GM12878 (cell line): ENCODE measurements at regions not wholly inside any gene's neighbourhood (a gene's known extent, or its start where the extent isn't known, plus 50 kb on each side); places are given as distances from the start of the nearest gene placed in this dataset.

Experiments used
- ATAC-seq: fragments of 200-7000 bp; cut with Tn5 transposase; 3 replicates; pipeline ENCODE4 v1.9.1; 2020; ENCODE audit warnings: mild to moderate bottlenecking, moderate library complexity
- BruUV-seq: library from RNA; stranded (reverse); fragments of 400-500 nt; replicated peaks from 2 replicates; lab custom pipeline; 2021; lab: Mats Ljungman, UMichigan
- CTCF ChIA-PET: fragments of 300-600 bp; sonication (Branson Sonifier 250); formaldehyde crosslinking; extraction: SDS; loops from one replicate; lab custom pipeline; 2021; ENCODE audit warnings: inconsistent platforms; lab: Yijun Ruan, JAX
- POLR2A ChIA-PET: fragments of 350-600 bp; formaldehyde crosslinking; extraction: SDS; loops from one replicate; lab custom pipeline; 2021; ENCODE audit warnings: inconsistent platforms; lab: Charles Lee
- RAD21 ChIA-PET: fragments of 300-600 bp; sonication (Branson Sonifier 250); formaldehyde crosslinking; loops from one replicate; lab custom pipeline; 2023; ENCODE audit warnings: antibody characterized with exemption; ENCODE audit not compliant: unreplicated experiment; lab: Charles Lee
- SMC1A ChIA-PET: fragments of 300-600 bp; sonication (Branson Sonifier 250); formaldehyde crosslinking; loops from one replicate; lab custom pipeline; 2023; ENCODE audit not compliant: unreplicated experiment, uncharacterized antibody; lab: Charles Lee
- DNase-seq: peaks from one replicate; pipeline ENCODE4 v3.0.0-alpha.2; 2011; ENCODE audit warnings: low read depth, low spot score
- FAIRE-seq: peaks from 3 replicates; lab custom pipeline; 2011; peaks lifted over from hg19 to GRCh38; lab: Jason Lieb, UNC
- H2AFZ ChIP-seq: 2 replicates; pipeline ENCODE4 v1.6.0; 2011; ENCODE audit warnings: low read depth, low read length, control low read depth; ENCODE audit not compliant: control insufficient read depth
- H3K27ac ChIP-seq: 2 replicates; pipeline ENCODE4 v1.5.1; 2011; ENCODE audit warnings: control low read depth; ENCODE audit not compliant: control insufficient read depth, insufficient read depth
- H3K27me3 ChIP-seq, 2 experiments: replicated peaks in 1 of 2; 2 replicates each; pipeline versions ENCODE4 v1.6.0 to v1.6.1; 2011; ENCODE audit warnings: low read length in 1 of 2; ENCODE audit not compliant: control insufficient read depth in 2 of 2, insufficient read depth in 2 of 2
- H3K36me3 ChIP-seq, 2 experiments: 2 replicates each; pipeline ENCODE4 v1.5.1; 2011; ENCODE audit warnings: low read length in 1 of 2; ENCODE audit not compliant: control insufficient read depth in 2 of 2, insufficient read depth in 2 of 2
- H3K4me1 ChIP-seq: 2 replicates; pipeline ENCODE4 v1.6.1; 2011; ENCODE audit warnings: mild to moderate bottlenecking, low read length, moderate library complexity, mixed read lengths; ENCODE audit not compliant: control insufficient read depth, insufficient read depth
- H3K4me2 ChIP-seq: 2 replicates; pipeline ENCODE4 v1.6.0; 2011; ENCODE audit warnings: control low read depth; ENCODE audit not compliant: control insufficient read depth, insufficient read depth
- H3K4me3 ChIP-seq: fragments of 200-600 bp; sonication (generic); 2 replicates; pipeline ENCODE4 v1.5.1; 2016
- H3K79me2 ChIP-seq: 2 replicates; pipeline ENCODE4 v1.6.0; 2011; ENCODE audit warnings: low read length; ENCODE audit not compliant: control insufficient read depth, insufficient read depth
- H3K9ac ChIP-seq: 2 replicates; pipeline ENCODE4 v1.8.0; 2011; ENCODE audit warnings: low read length, control low read depth, mixed read lengths; ENCODE audit not compliant: control insufficient read depth, insufficient read depth
- H3K9me3 ChIP-seq: replicated peaks from 3 replicates; pipeline ENCODE4 v1.5.1; 2011; ENCODE audit warnings: mild to moderate bottlenecking, low read length; ENCODE audit not compliant: control insufficient read depth, insufficient read depth
- H4K20me1 ChIP-seq: 2 replicates; pipeline ENCODE4 v1.6.0; 2011; ENCODE audit not compliant: control insufficient read depth, insufficient read depth
- BHLHE40 ChIP-seq, 2 experiments: fragments of 450-650 bp in 1 of 2; IDR thresholded peaks; 2 replicates each; pipeline ENCODE4 v1.6.1; 2011 to 2017; ENCODE audit warnings: low read depth in 2 of 2, borderline replicate concordance in 1 of 2, improper control_type of control experiment in 1 of 2, low read length in 1 of 2, mild to moderate bottlenecking in 1 of 2
- BMI1 ChIP-seq: fragments of 450-650 bp; IDR thresholded peaks from 2 replicates; pipeline ENCODE4 v1.6.1; 2016; ENCODE audit warnings: mild to moderate bottlenecking, moderate library complexity, borderline replicate concordance
- CEBPZ ChIP-seq: fragments of 150-350 bp; IDR thresholded peaks from 2 replicates; pipeline ENCODE4 v1.6.1; 2016; ENCODE audit warnings: low read depth, low read length
- CREB1 ChIP-seq: IDR thresholded peaks from 2 replicates; pipeline ENCODE4 v1.6.1; 2012; ENCODE audit warnings: low read depth, mild to moderate bottlenecking, inconsistent platforms
- HDGF ChIP-seq: fragments of 450-650 bp; IDR thresholded peaks from 2 replicates; pipeline ENCODE4 v1.6.1; 2016; ENCODE audit warnings: antibody characterized with exemption
- IKZF1 ChIP-seq: fragments of 450-650 bp; conservative IDR thresholded peaks from 2 replicates; pipeline ENCODE4 v1.6.1; 2017; ENCODE audit warnings: antibody characterized with exemption, mild to moderate bottlenecking
- MAX ChIP-seq: IDR thresholded peaks from 2 replicates; pipeline ENCODE4 v1.6.1; 2012; ENCODE audit warnings: low read depth, low read length, improper control_type of control experiment
- MXI1 ChIP-seq: fragments of 150-350 bp; IDR thresholded peaks from 2 replicates; pipeline ENCODE4 v1.6.1; 2011; ENCODE audit warnings: low read depth, mild to moderate bottlenecking, inconsistent platforms, low read length, improper control_type of control experiment
- NKRF ChIP-seq: fragments of 450-650 bp; conservative IDR thresholded peaks from 2 replicates; pipeline ENCODE4 v1.6.1; 2017; ENCODE audit warnings: mild to moderate bottlenecking, moderate library complexity
- NRF1 ChIP-seq: conservative IDR thresholded peaks from 2 replicates; pipeline ENCODE4 v1.6.1; 2011; ENCODE audit warnings: mild to moderate bottlenecking, low read depth, low read length, improper control_type of control experiment
- POU2F2 ChIP-seq: IDR thresholded peaks from 3 replicates; pipeline ENCODE4 v1.6.1; 2011; ENCODE audit warnings: low read depth, mild to moderate bottlenecking, low read length, borderline replicate concordance
- SIX5 ChIP-seq: IDR thresholded peaks from 2 replicates; pipeline ENCODE4 v1.6.1; 2011; ENCODE audit warnings: mild to moderate bottlenecking, low read depth, low read length, moderate library complexity; ENCODE audit not compliant: severe bottlenecking
- SPI1 ChIP-seq: IDR thresholded peaks from 2 replicates; pipeline ENCODE4 v1.6.1; 2011; ENCODE audit warnings: low read depth, mild to moderate bottlenecking, low read length, moderate library complexity, borderline replicate concordance; ENCODE audit not compliant: insufficient read depth
- SREBF1 ChIP-seq: IDR thresholded peaks from 2 replicates; pipeline ENCODE4 v1.6.1; 2012; ENCODE audit warnings: mild to moderate bottlenecking, low read length
- SRF ChIP-seq, 2 experiments: IDR thresholded peaks; 2 replicates each; pipeline ENCODE4 v1.6.1; 2011; ENCODE audit warnings: low read depth in 2 of 2, low read length in 2 of 2, mild to moderate bottlenecking in 1 of 2, moderate library complexity in 1 of 2
- STAT3 ChIP-seq: IDR thresholded peaks from 2 replicates; pipeline ENCODE4 v1.6.1; 2011; ENCODE audit warnings: low read depth, low read length, improper control_type of control experiment
- TCF7 ChIP-seq: IDR thresholded peaks from 2 replicates; pipeline ENCODE4 v1.6.1; 2014; ENCODE audit warnings: antibody characterized with exemption, borderline replicate concordance
- ZNF384 ChIP-seq: IDR thresholded peaks from 2 replicates; pipeline ENCODE4 v1.6.1; 2012; ENCODE audit warnings: low read depth, mild to moderate bottlenecking, low read length, improper control_type of control experiment, borderline replicate concordance
- ZNF622 ChIP-seq: fragments of 450-650 bp; IDR thresholded peaks from 2 replicates; pipeline ENCODE4 v1.6.1; 2017; ENCODE audit warnings: mild to moderate bottlenecking, inconsistent platforms
- WGBS: methylation state at CpG from one replicate; pipeline ENCODE4 v1.1.6; 2016; ENCODE audit warnings: low lambda C conversion rate; ENCODE audit not compliant: insufficient replicate concordance, insufficient coverage; ENCODE audit errors: missing lambda C conversion rate; 5-methylcytosine and 5-hydroxymethylcytosine counted together
- in situ Hi-C: fragments of 300-500 bp; cut with MboI; formaldehyde crosslinking; loops from 9 replicates; pipeline ENCODE4 v1.14.3; 2018; ENCODE audit warnings: mixed read lengths
- intact Hi-C: fragments of 100-400 bp; cut with micrococcal nuclease; formaldehyde crosslinking; loops from one replicate; pipeline ENCODE4 v1.14.2; 2022; ENCODE audit not compliant: unreplicated experiment
- TF ChIP-seq, protein P1 (sequence below): fragments of 450-650 bp; IDR thresholded peaks from 2 replicates; pipeline ENCODE4 v1.6.1; 2016; ENCODE audit warnings: mild to moderate bottlenecking

- H3K27ac ChIP-seq: no peak overlapping the region
- in situ Hi-C loops: no loop called here
- 2% methylated on average over 3 of the region's 3 CpGs for WGBS
- no peaks in the 10 kb centered on the region for H3K4me1 ChIP-seq
- no peaks in the 10 kb centered on the region for H4K20me1 ChIP-seq
- no peak overlapping the region for H2AFZ ChIP-seq
- intact Hi-C loops: no loop called here
- H3K4me2 ChIP-seq: no peak overlapping the region
- no peak overlapping the region for H3K4me3 ChIP-seq
- no peaks in the 10 kb centered on the region for H3K36me3 ChIP-seq
- H3K9ac ChIP-seq: no peak overlapping the region
- SMC1A ChIA-PET: interaction anchor here (0.8 to 3.0 kb wide), 8 partner anchors 13 to 1099 kb away, joined by 3 to 11 read pairs (median 4); no protein-coding TSS in a partner anchor
- DNase-seq (no peak), ATAC-seq (peak; percentile 87), FAIRE-seq (no peak)
- no peaks in the 10 kb centered on the region for H3K9me3 ChIP-seq
- H3K79me2 ChIP-seq: no peaks in the 10 kb centered on the region
- RAD21 ChIA-PET: interaction anchor here (0.9 to 4.9 kb wide), 4 partner anchors 18 to 838 kb away, joined by 3 to 32 read pairs (median 4); no protein-coding TSS in a partner anchor
- H3K27me3 ChIP-seq: no peaks in the 10 kb centered on the region
- CTCF ChIA-PET: interaction anchor here (0.6 to 1.3 kb wide), 5 partner anchors 19 to 315 kb away, joined by 3 to 5 read pairs (median 3); no protein-coding TSS in a partner anchor
- BruUV-seq: no TSS peak
- POLR2A ChIA-PET: no interaction called here
- TF ChIP-seq CREB1 (no peak), HDGF (no peak), MAX (no peak), ZNF384 (no peak), ZNF622 (no peak), STAT3 (no peak), NKRF (no peak), TCF7 (no peak), CEBPZ (no peak), MXI1 (no peak), SREBF1 (no peak), NRF1 (no peak), POU2F2 (no peak), SIX5 (no peak), BHLHE40 (IDR thresholded peaks at IDR 0.05; ENCODE audit: borderline replicate concordance in 1 of 2, low read depth in 2 of 2, low read length in 1 of 2) (peak; percentile 67 to 74; a peak in 3 of 4 replicates), IKZF1 (no peak), SPI1 (no peak), BMI1 (no peak), SRF (IDR thresholded peaks at IDR 0.05; ENCODE audit: low read depth in 2 of 2, low read length in 2 of 2) (no peak)
- TF ChIP-seq, protein P1, sequence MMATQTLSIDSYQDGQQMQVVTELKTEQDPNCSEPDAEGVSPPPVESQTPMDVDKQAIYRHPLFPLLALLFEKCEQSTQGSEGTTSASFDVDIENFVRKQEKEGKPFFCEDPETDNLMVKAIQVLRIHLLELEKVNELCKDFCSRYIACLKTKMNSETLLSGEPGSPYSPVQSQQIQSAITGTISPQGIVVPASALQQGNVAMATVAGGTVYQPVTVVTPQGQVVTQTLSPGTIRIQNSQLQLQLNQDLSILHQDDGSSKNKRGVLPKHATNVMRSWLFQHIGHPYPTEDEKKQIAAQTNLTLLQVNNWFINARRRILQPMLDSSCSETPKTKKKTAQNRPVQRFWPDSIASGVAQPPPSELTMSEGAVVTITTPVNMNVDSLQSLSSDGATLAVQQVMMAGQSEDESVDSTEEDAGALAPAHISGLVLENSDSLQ: no peak
Observed at GRCh38 chr3:22122567-22122966, 371.6 kb upstream of the ZNF385D start.
